ENCODE measurements at regions not wholly inside any gene's neighbourhood (a gene's known extent, or its start where the extent isn't known, plus 50 kb on each side); places are given as distances from the start of the nearest gene placed in this dataset.

GRCh38 chr20:60691966-60692615 lies 560.0 kb upstream of the CDH4 start:
- Histone ChIP-seq H4K91ac (ENCODE audit: insufficient read depth, low read depth, low read length) (no peak overlapping the region), H3K14ac (replicated peaks; ENCODE audit: low read depth, low read length) (no peak overlapping the region), H3K27me3 (ENCODE audit: control insufficient read depth, insufficient read depth, low read length) (no peaks in the 10 kb centered on the region), H2BK15ac (ENCODE audit: low read depth, low read length) (no peak overlapping the region), H3K9me1 (ENCODE audit: insufficient read depth, low read length) (no peaks in the 10 kb centered on the region), H3K4me1 (ENCODE audit: control insufficient read depth, insufficient read depth, low read length) (no peaks in the 10 kb centered on the region), H2BK20ac (ENCODE audit: low read depth, low read length) (no peak overlapping the region), H2AK9ac (replicated peaks; ENCODE audit: low read depth, low read length, poor library complexity) (no peak overlapping the region), H3K9me3 (ENCODE audit: control insufficient read depth, insufficient read depth, low read length) (peaks cover 4% of the 10 kb centered on the region; the same call in 1 of the 2 replicates), H2AK5ac (ENCODE audit: low read depth, low read length) (no peak overlapping the region), H4K5ac (ENCODE audit: low read depth, low read length) (no peak overlapping the region), H4K20me1 (ENCODE audit: insufficient read depth, low read length) (no peaks in the 10 kb centered on the region), H4K8ac (ENCODE audit: low read depth in 2 of 2, low read length in 2 of 2) (no peak overlapping the region), H3K4me2 (ENCODE audit: low read depth, low read length) (no peak overlapping the region), H3K36me3 (ENCODE audit: control insufficient read depth, insufficient read depth, low read length) (no peaks in the 10 kb centered on the region), H3K18ac (ENCODE audit: low read depth, low read length) (no peak overlapping the region), H3K9ac (ENCODE audit: low read depth, low read length) (no peak overlapping the region), H3K27ac (ENCODE audit: insufficient read depth, low read length) (no peak overlapping the region), H2BK5ac (ENCODE audit: low read depth, low read length, poor library complexity, severe bottlenecking) (no peak overlapping the region), H2BK120ac (ENCODE audit: low read depth, low read length) (no peak overlapping the region), H2AFZ (replicated peaks; ENCODE audit: low read length, poor library complexity) (no peak overlapping the region), H3K79me1 (ENCODE audit: low read depth in 1 of 2, low read length in 2 of 2) (no peaks in the 10 kb centered on the region), H3K4ac (ENCODE audit: low read depth, low read length) (no peak overlapping the region), H3K23ac (ENCODE audit: low read depth, low read length) (no peak overlapping the region), H3K4me3 (ENCODE audit: insufficient read depth, low read depth, low read length) (no peak overlapping the region), H3K56ac (ENCODE audit: extremely low read depth, insufficient read depth, low read length) (no peak overlapping the region)
- ChIA-PET POLR2A (ENCODE audit: unreplicated experiment) (no interaction called here), CTCF (no interaction called here)
- no peak for ATAC-seq (ENCODE audit: low read depth)
- in situ Hi-C loops (cut with MboI; ENCODE audit: low sequenced_read_pairs) (no loop called here), intact Hi-C loops (cut with micrococcal nuclease) (no loop called here), dilution Hi-C loops (cut with HindIII; ENCODE audit: low sequenced_read_pairs, unreplicated experiment) (no loop called here)
- no TSS peak for BruUV-seq (replicated peaks)
- no peak for DNase-seq
- no peak for TF ChIP-seq BHLHE40 (IDR thresholded peaks at IDR 0.05; ENCODE audit: low read depth, low read length)
- TF ChIP-seq ELK1 (IDR thresholded peaks at IDR 0.05; ENCODE audit: borderline replicate concordance, low read depth, low read length): no peak
- TF ChIP-seq RCOR1 (IDR thresholded peaks at IDR 0.05; ENCODE audit: insufficient replicate concordance, low read length): no peak
- no peak for TF ChIP-seq CEBPB (IDR thresholded peaks at IDR 0.05; ENCODE audit: low read depth, low read length)
- TF ChIP-seq RFX5 (IDR thresholded peaks at IDR 0.05; ENCODE audit: low read depth, low read length): no peak
- TF ChIP-seq USF2 (IDR thresholded peaks at IDR 0.05; ENCODE audit: low read depth, low read length): no peak
- no peak for TF ChIP-seq SMC3 (IDR thresholded peaks at IDR 0.05; ENCODE audit: low read depth, low read length)
- 64% methylated on average over 2 of the region's 4 CpGs; no CpG with 5 or more reads in 1 of the 2 experiments for WGBS, 2 experiments (ENCODE audit: extremely low coverage in 2 of 2, insufficient read length in 1 of 2)
